Caco-2 (cell line): ENCODE measurements at regions not wholly inside any gene's neighbourhood (a gene's known extent, or its start where the extent isn't known, plus 50 kb on each side); places are given as distances from the start of the nearest gene placed in this dataset.

Source experiments
- BruUV-seq: library from RNA; stranded (reverse); fragments of 400-500 nt; replicated peaks from 2 replicates; lab custom pipeline; 2021; lab: Mats Ljungman, UMichigan
- CTCF ChIA-PET: fragments of 300-600 bp; sonication (Branson Sonifier 250); formaldehyde crosslinking; loops from one replicate; lab custom pipeline; 2022; ENCODE audit warnings: antibody characterized with exemption; lab: Charles Lee
- POLR2A ChIA-PET: fragments of 300-600 bp; sonication (Branson Sonifier 250); formaldehyde crosslinking; loops from one replicate; lab custom pipeline; 2022; ENCODE audit warnings: antibody characterized with exemption; lab: Charles Lee
- DNase-seq, 2 experiments: peaks; one replicate each; pipeline versions ENCODE4 v3.0.0 to v3.0.0-alpha.2; 2020 to 2022
- H3K27me3 ChIP-seq: replicated peaks from 2 replicates; pipeline ENCODE4 v1.6.0; 2011; ENCODE audit warnings: low read length; ENCODE audit not compliant: control insufficient read depth, insufficient read depth
- H3K36me3 ChIP-seq: 2 replicates; pipeline ENCODE4 v1.5.1; 2011; ENCODE audit warnings: low read length; ENCODE audit not compliant: control insufficient read depth, insufficient read depth
- H3K4me1 ChIP-seq: fragments of 250-450 bp; sonication (Bioruptor Pico); 2 replicates; pipeline ENCODE4 v1.5.1; 2020; ENCODE audit warnings: mild to moderate bottlenecking
- H3K4me3 ChIP-seq: 2 replicates; pipeline ENCODE4 v1.5.1; 2011; ENCODE audit warnings: low read depth, mild to moderate bottlenecking, control low read depth, low read length
- H3K9me3 ChIP-seq: fragments of 250-450 bp; sonication (Bioruptor Pico); 2 replicates; pipeline ENCODE4 v1.5.1; 2020; ENCODE audit warnings: mild to moderate bottlenecking, moderate library complexity
- H3K27ac Mint-ChIP-seq: one replicate; pipeline ENCODE4 v1.8.0; 2022; ENCODE audit warnings: mixed read lengths; ENCODE audit not compliant: unreplicated experiment
- H3K27me3 Mint-ChIP-seq: one replicate; pipeline ENCODE4 v1.8.0; 2022; ENCODE audit warnings: mixed read lengths; ENCODE audit not compliant: insufficient read depth, unreplicated experiment
- H3K36me3 Mint-ChIP-seq: one replicate; pipeline ENCODE4 v1.8.0; 2022; ENCODE audit warnings: mild to moderate bottlenecking, mixed read lengths; ENCODE audit not compliant: insufficient read depth, unreplicated experiment
- H3K4me1 Mint-ChIP-seq: one replicate; pipeline ENCODE4 v1.8.0; 2022; ENCODE audit warnings: low read depth, mixed read lengths; ENCODE audit not compliant: unreplicated experiment
- H3K4me3 Mint-ChIP-seq: one replicate; pipeline ENCODE4 v1.8.0; 2022; ENCODE audit warnings: mild to moderate bottlenecking, moderate library complexity, mixed read lengths; ENCODE audit not compliant: unreplicated experiment
- H3K9me3 Mint-ChIP-seq: one replicate; pipeline ENCODE4 v1.8.0; 2022; ENCODE audit warnings: mixed read lengths; ENCODE audit not compliant: unreplicated experiment
- intact Hi-C: fragments of 100-400 bp; cut with micrococcal nuclease; formaldehyde crosslinking; loops from one replicate; pipeline ENCODE4 v1.10.0; 2022; ENCODE audit not compliant: unreplicated experiment
- TF ChIP-seq, protein P1 (sequence below), 2 experiments: fragments of 200-600 bp in 1 of 2; IDR thresholded peaks; 1 replicate in 1 of 2; 2 replicates in 1 of 2; pipeline versions ENCODE4 v1.5.1 to v1.8.0; 2011 to 2022; ENCODE audit warnings: antibody characterized with exemption in 1 of 2, control low read depth in 1 of 2, inconsistent platforms in 1 of 2, low read depth in 1 of 2, low read length in 1 of 2, mild to moderate bottlenecking in 1 of 2, moderate library complexity in 1 of 2; ENCODE audit not compliant: insufficient read depth in 1 of 2, severe bottlenecking in 1 of 2, unreplicated experiment in 1 of 2

DNA sequence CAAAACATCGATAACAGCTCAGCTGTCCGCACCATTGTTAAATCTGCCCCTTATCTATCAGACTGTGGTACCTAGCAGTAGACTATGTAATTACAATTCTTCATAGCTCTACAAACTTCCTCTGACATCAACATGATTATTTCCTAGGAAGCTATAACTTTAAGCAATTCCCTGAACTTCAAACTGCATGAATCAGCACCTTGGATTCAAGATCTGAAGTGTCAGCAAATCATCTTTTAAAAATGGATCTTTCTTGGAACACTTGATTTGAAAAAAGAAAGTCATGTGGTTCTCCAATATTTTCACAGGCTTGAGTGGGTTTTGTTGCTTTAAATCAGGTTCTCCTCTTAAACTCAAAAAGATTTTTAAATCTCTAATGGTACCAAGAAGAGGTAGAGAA is 680.7 kb upstream of the LMCD1 start:
- Mint-ChIP-seq H3K27ac (no peak overlapping the region), H3K4me1 (no peaks in the 10 kb centered on the region), H3K36me3 (no peaks in the 10 kb centered on the region), H3K27me3 (peaks cover 3% of the 10 kb centered on the region), H3K4me3 (no peak overlapping the region), H3K9me3 (peaks cover 20% of the 10 kb centered on the region)
- H3K9me3 ChIP-seq, result 0 out of 2 replicates have a peak, but pooled peaks cover 2% of the 10 kb centered on the region
- no peak for DNase-seq
- ChIA-PET CTCF (no interaction called here), POLR2A (no interaction called here)
- intact Hi-C loops, result no loop called here
- BruUV-seq, result no TSS peak
- TF ChIP-seq, protein P1, sequence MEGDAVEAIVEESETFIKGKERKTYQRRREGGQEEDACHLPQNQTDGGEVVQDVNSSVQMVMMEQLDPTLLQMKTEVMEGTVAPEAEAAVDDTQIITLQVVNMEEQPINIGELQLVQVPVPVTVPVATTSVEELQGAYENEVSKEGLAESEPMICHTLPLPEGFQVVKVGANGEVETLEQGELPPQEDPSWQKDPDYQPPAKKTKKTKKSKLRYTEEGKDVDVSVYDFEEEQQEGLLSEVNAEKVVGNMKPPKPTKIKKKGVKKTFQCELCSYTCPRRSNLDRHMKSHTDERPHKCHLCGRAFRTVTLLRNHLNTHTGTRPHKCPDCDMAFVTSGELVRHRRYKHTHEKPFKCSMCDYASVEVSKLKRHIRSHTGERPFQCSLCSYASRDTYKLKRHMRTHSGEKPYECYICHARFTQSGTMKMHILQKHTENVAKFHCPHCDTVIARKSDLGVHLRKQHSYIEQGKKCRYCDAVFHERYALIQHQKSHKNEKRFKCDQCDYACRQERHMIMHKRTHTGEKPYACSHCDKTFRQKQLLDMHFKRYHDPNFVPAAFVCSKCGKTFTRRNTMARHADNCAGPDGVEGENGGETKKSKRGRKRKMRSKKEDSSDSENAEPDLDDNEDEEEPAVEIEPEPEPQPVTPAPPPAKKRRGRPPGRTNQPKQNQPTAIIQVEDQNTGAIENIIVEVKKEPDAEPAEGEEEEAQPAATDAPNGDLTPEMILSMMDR (IDR thresholded peaks at IDR 0.05; ENCODE audit: insufficient read depth in 1 of 2, low read depth in 1 of 2, low read length in 1 of 2, severe bottlenecking in 1 of 2, unreplicated experiment in 1 of 2), result no peak
- no peaks in the 10 kb centered on the region for H3K27me3 ChIP-seq
- H3K36me3 ChIP-seq, result no peaks in the 10 kb centered on the region
- no peak overlapping the region for H3K4me3 ChIP-seq
- H3K4me1 ChIP-seq, result no peaks in the 10 kb centered on the region

GRCh38 chr3:7821858-7822257 is 679.8 kb upstream of the LMCD1 start:
- Histone ChIP-seq H3K4me1 (no peaks in the 10 kb centered on the region), H3K9me3 (0 out of 2 replicates have a peak, but pooled peaks cover 2% of the 10 kb centered on the region), H3K4me3 (no peak overlapping the region), H3K36me3 (no peaks in the 10 kb centered on the region), H3K27me3 (no peaks in the 10 kb centered on the region)
- Mint-ChIP-seq H3K27me3 (peaks cover 3% of the 10 kb centered on the region), H3K4me1 (no peaks in the 10 kb centered on the region), H3K27ac (no peak overlapping the region), H3K36me3 (no peaks in the 10 kb centered on the region), H3K4me3 (no peak overlapping the region), H3K9me3 (peaks cover 20% of the 10 kb centered on the region)
- ChIA-PET POLR2A (no interaction called here), CTCF (no interaction called here)
- TF ChIP-seq, protein P1 (IDR thresholded peaks at IDR 0.05; ENCODE audit: insufficient read depth in 1 of 2, low read depth in 1 of 2, low read length in 1 of 2, severe bottlenecking in 1 of 2, unreplicated experiment in 1 of 2), result no peak
- intact Hi-C loops, result no loop called here
- BruUV-seq, result no TSS peak
- no peak for DNase-seq

GRCh38 chr3:7841451-7841850 is 660.2 kb upstream of the LMCD1 start:
- no peak overlapping the region for H3K4me3 ChIP-seq
- ChIA-PET CTCF (no interaction called here), POLR2A (no interaction called here)
- no peaks in the 10 kb centered on the region for H3K4me1 Mint-ChIP-seq
- H3K9me3 Mint-ChIP-seq, result no peaks in the 10 kb centered on the region
- no peaks in the 10 kb centered on the region for H3K4me1 ChIP-seq
- DNase-seq, result no peak
- no peak overlapping the region for H3K4me3 Mint-ChIP-seq
- H3K27me3 Mint-ChIP-seq, result peaks cover 3% of the 10 kb centered on the region
- H3K9me3 ChIP-seq, result no peaks in the 10 kb centered on the region
- H3K27ac Mint-ChIP-seq, result no peak overlapping the region
- no peaks in the 10 kb centered on the region for H3K36me3 Mint-ChIP-seq
- H3K36me3 ChIP-seq, result no peaks in the 10 kb centered on the region
- BruUV-seq, result no TSS peak
- no peaks in the 10 kb centered on the region for H3K27me3 ChIP-seq
- intact Hi-C loops, result no loop called here
- TF ChIP-seq, protein P1 (IDR thresholded peaks at IDR 0.05; ENCODE audit: insufficient read depth in 1 of 2, low read depth in 1 of 2, low read length in 1 of 2, severe bottlenecking in 1 of 2, unreplicated experiment in 1 of 2), result no peak
